Liver (tissue), 3 donors: ENCODE measurements at regions not wholly inside any gene's neighbourhood (a gene's known extent, or its start where the extent isn't known, plus 50 kb on each side); places are given as distances from the start of the nearest gene placed in this dataset.

Experiments
- ATF3 ChIP-seq: IDR thresholded peaks from 2 replicates; pipeline ENCODE4 v1.6.1; 2016; ENCODE audit warnings: antibody characterized with exemption
- CTCF ChIP-seq: fragments of 150-350 bp; IDR thresholded peaks from 2 replicates; pipeline ENCODE4 v1.5.1; 2017; ENCODE audit warnings: improper control_type of control experiment, low read depth, low read length; ENCODE audit not compliant: missing input control
- EGR1 ChIP-seq, 2 donors: IDR thresholded peaks; 2 replicates each; pipeline ENCODE4 v1.6.1; 2016 to 2018; ENCODE audit warnings: antibody characterized with exemption in 2 of 2, low read depth in 2 of 2
- GABPA ChIP-seq, 2 donors: IDR thresholded peaks in 1 of 2; conservative IDR thresholded peaks in 1 of 2; 2 replicates each; pipeline ENCODE4 v1.6.1; 2016; ENCODE audit warnings: antibody characterized with exemption in 2 of 2, mild to moderate bottlenecking in 1 of 2, moderate library complexity in 1 of 2
- HNF4G ChIP-seq: IDR thresholded peaks from 2 replicates; pipeline ENCODE4 v1.6.1; 2016; ENCODE audit warnings: antibody characterized with exemption
- MAX ChIP-seq: IDR thresholded peaks from 2 replicates; pipeline ENCODE4 v1.6.1; 2016; ENCODE audit warnings: antibody characterized with exemption
- NR2F2 ChIP-seq: IDR thresholded peaks from 2 replicates; pipeline ENCODE4 v1.6.1; 2016; ENCODE audit warnings: antibody characterized with exemption
- RAD21 ChIP-seq, 2 donors: IDR thresholded peaks; 2 replicates each; pipeline ENCODE4 v1.6.1; 2016; ENCODE audit warnings: antibody characterized with exemption in 2 of 2, mild to moderate bottlenecking in 2 of 2
- SP1 ChIP-seq: IDR thresholded peaks from 2 replicates; pipeline ENCODE4 v1.6.1; 2018; ENCODE audit warnings: antibody characterized with exemption, mild to moderate bottlenecking
- TAF1 ChIP-seq: conservative IDR thresholded peaks from 2 replicates; pipeline ENCODE4 v1.6.1; 2016; ENCODE audit warnings: antibody characterized with exemption, mild to moderate bottlenecking
- YY1 ChIP-seq: IDR thresholded peaks from 2 replicates; pipeline ENCODE4 v1.6.1; 2016; ENCODE audit warnings: antibody characterized with exemption, mild to moderate bottlenecking
- ZBTB33 ChIP-seq: IDR thresholded peaks from 2 replicates; pipeline ENCODE4 v1.6.1; 2016; ENCODE audit warnings: antibody characterized with exemption
- donor health status: healthy.
- donor health status: healthy.

GRCh38 chr14:81938341-81938740, 404.7 kb upstream of the SEL1L start:
- TF ChIP-seq CTCF: no peak
- TF ChIP-seq TAF1: no peak
- TF ChIP-seq SP1: no peak
- no peak for TF ChIP-seq GABPA (IDR thresholded peaks at IDR 0.05 in 1 of 2, conservative IDR thresholded peaks at IDR 0.05 in 1 of 2)
- no peak for TF ChIP-seq RAD21 (IDR thresholded peaks at IDR 0.05)
- no peak for TF ChIP-seq EGR1 (IDR thresholded peaks at IDR 0.05; ENCODE audit: low read depth in 2 of 2)
- TF ChIP-seq ATF3: no peak
- no peak for TF ChIP-seq ZBTB33
- TF ChIP-seq HNF4G: no peak
- no peak for TF ChIP-seq YY1
- TF ChIP-seq NR2F2: no peak
- TF ChIP-seq MAX: no peak
